ENCODE measurements at regions not wholly inside any gene's neighbourhood (a gene's known extent, or its start where the extent isn't known, plus 50 kb on each side); places are given as distances from the start of the nearest gene placed in this dataset.

GRCh38 chr18:75775121-75775520, 347.6 kb upstream of the SMIM21 start:
- no peaks in the 10 kb centered on the region for H3K27me3 Mint-ChIP-seq (ENCODE audit: insufficient read depth, low read depth, poor library complexity)
- no peak for DNase-seq (ENCODE audit: low spot score)
- Histone ChIP-seq H3K9me2 (ENCODE audit: insufficient read depth) (no peaks in the 10 kb centered on the region), H3K4me2 (no peak overlapping the region), H2AFZ (no peak overlapping the region), H3K36me3 (ENCODE audit: insufficient read depth) (no peaks in the 10 kb centered on the region), H3F3A (replicated peaks; ENCODE audit: low read depth) (no peaks in the 10 kb centered on the region), H3K79me2 (replicated peaks; ENCODE audit: insufficient read depth) (no peaks in the 10 kb centered on the region), H3K4me3 (no peak overlapping the region), H4K20me1 (replicated peaks; ENCODE audit: insufficient read depth) (no peaks in the 10 kb centered on the region), H3K4me1 (ENCODE audit: insufficient read depth) (no peaks in the 10 kb centered on the region), H3K27me3 (ENCODE audit: insufficient read depth) (no peaks in the 10 kb centered on the region), H3K27ac (ENCODE audit: low read depth) (no peak overlapping the region)
- no peak for ATAC-seq
- H3K9me3 Mint-ChIP-seq = no peaks in the 10 kb centered on the region
- H3K4me3 Mint-ChIP-seq = no peak overlapping the region
- H3K4me1 Mint-ChIP-seq = peaks cover 8% of the 10 kb centered on the region; the same call in 2 of the 3 replicates
- TF ChIP-seq, protein P1, sequence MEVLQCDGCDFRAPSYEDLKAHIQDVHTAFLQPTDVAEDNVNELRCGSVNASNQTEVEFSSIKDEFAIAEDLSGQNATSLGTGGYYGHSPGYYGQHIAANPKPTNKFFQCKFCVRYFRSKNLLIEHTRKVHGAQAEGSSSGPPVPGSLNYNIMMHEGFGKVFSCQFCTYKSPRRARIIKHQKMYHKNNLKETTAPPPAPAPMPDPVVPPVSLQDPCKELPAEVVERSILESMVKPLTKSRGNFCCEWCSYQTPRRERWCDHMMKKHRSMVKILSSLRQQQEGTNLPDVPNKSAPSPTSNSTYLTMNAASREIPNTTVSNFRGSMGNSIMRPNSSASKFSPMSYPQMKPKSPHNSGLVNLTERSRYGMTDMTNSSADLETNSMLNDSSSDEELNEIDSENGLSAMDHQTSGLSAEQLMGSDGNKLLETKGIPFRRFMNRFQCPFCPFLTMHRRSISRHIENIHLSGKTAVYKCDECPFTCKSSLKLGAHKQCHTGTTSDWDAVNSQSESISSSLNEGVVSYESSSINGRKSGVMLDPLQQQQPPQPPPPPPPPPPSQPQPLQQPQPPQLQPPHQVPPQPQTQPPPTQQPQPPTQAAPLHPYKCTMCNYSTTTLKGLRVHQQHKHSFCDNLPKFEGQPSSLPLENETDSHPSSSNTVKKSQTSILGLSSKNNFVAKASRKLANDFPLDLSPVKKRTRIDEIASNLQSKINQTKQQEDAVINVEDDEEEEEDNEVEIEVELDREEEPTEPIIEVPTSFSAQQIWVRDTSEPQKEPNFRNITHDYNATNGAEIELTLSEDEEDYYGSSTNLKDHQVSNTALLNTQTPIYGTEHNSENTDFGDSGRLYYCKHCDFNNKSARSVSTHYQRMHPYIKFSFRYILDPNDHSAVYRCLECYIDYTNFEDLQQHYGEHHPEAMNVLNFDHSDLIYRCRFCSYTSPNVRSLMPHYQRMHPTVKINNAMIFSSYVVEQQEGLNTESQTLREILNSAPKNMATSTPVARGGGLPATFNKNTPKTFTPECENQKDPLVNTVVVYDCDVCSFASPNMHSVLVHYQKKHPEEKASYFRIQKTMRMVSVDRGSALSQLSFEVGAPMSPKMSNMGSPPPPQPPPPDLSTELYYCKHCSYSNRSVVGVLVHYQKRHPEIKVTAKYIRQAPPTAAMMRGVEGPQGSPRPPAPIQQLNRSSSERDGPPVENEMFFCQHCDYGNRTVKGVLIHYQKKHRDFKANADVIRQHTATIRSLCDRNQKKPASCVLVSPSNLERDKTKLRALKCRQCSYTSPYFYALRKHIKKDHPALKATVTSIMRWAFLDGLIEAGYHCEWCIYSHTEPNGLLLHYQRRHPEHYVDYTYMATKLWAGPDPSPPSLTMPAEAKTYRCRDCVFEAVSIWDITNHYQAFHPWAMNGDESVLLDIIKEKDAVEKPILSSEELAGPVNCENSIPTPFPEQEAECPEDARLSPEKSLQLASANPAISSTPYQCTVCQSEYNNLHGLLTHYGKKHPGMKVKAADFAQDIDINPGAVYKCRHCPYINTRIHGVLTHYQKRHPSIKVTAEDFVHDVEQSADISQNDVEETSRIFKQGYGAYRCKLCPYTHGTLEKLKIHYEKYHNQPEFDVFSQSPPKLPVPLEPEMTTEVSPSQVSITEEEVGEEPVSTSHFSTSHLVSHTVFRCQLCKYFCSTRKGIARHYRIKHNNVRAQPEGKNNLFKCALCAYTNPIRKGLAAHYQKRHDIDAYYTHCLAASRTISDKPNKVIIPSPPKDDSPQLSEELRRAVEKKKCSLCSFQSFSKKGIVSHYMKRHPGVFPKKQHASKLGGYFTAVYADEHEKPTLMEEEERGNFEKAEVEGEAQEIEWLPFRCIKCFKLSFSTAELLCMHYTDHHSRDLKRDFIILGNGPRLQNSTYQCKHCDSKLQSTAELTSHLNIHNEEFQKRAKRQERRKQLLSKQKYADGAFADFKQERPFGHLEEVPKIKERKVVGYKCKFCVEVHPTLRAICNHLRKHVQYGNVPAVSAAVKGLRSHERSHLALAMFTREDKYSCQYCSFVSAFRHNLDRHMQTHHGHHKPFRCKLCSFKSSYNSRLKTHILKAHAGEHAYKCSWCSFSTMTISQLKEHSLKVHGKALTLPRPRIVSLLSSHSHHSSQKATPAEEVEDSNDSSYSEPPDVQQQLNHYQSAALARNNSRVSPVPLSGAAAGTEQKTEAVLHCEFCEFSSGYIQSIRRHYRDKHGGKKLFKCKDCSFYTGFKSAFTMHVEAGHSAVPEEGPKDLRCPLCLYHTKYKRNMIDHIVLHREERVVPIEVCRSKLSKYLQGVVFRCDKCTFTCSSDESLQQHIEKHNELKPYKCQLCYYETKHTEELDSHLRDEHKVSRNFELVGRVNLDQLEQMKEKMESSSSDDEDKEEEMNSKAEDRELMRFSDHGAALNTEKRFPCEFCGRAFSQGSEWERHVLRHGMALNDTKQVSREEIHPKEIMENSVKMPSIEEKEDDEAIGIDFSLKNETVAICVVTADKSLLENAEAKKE (CRISPR knock-in tag; IDR thresholded peaks at IDR 0.05) = no peak
- no peak for TF ChIP-seq CREB1 (CRISPR knock-in tag; IDR thresholded peaks at IDR 0.05; ENCODE audit: low read depth)
- TF ChIP-seq JUNB (IDR thresholded peaks at IDR 0.05; ENCODE audit: unreplicated experiment) = no peak
- no peak for TF ChIP-seq POLR2AphosphoS5 (IDR thresholded peaks at IDR 0.05; ENCODE audit: low read depth)
- no peak for TF ChIP-seq ZNF331 (CRISPR knock-in tag; IDR thresholded peaks at IDR 0.05; ENCODE audit: low read depth)
- TF ChIP-seq ETS1 (IDR thresholded peaks at IDR 0.05) = no peak
- TF ChIP-seq NANOG (IDR thresholded peaks at IDR 0.05; ENCODE audit: borderline replicate concordance) = no peak
- TF ChIP-seq EZH2phosphoT487 (IDR thresholded peaks at IDR 0.05; ENCODE audit: unreplicated experiment) = no peak
- no peak for TF ChIP-seq ZNF114 (CRISPR knock-in tag; IDR thresholded peaks at IDR 0.05)
- TF ChIP-seq, protein P2, sequence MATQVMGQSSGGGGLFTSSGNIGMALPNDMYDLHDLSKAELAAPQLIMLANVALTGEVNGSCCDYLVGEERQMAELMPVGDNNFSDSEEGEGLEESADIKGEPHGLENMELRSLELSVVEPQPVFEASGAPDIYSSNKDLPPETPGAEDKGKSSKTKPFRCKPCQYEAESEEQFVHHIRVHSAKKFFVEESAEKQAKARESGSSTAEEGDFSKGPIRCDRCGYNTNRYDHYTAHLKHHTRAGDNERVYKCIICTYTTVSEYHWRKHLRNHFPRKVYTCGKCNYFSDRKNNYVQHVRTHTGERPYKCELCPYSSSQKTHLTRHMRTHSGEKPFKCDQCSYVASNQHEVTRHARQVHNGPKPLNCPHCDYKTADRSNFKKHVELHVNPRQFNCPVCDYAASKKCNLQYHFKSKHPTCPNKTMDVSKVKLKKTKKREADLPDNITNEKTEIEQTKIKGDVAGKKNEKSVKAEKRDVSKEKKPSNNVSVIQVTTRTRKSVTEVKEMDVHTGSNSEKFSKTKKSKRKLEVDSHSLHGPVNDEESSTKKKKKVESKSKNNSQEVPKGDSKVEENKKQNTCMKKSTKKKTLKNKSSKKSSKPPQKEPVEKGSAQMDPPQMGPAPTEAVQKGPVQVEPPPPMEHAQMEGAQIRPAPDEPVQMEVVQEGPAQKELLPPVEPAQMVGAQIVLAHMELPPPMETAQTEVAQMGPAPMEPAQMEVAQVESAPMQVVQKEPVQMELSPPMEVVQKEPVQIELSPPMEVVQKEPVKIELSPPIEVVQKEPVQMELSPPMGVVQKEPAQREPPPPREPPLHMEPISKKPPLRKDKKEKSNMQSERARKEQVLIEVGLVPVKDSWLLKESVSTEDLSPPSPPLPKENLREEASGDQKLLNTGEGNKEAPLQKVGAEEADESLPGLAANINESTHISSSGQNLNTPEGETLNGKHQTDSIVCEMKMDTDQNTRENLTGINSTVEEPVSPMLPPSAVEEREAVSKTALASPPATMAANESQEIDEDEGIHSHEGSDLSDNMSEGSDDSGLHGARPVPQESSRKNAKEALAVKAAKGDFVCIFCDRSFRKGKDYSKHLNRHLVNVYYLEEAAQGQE (IDR thresholded peaks at IDR 0.05; ENCODE audit: unreplicated experiment) = no peak
- TF ChIP-seq EZH2 (IDR thresholded peaks at IDR 0.05; ENCODE audit: low read depth, unreplicated experiment) = no peak
- no peak for TF ChIP-seq STAT1 (IDR thresholded peaks at IDR 0.05; ENCODE audit: unreplicated experiment)
- TF ChIP-seq CTCF (conservative IDR thresholded peaks at IDR 0.05; ENCODE audit: low read depth in 2 of 2) = no peak
- H3K27ac Mint-ChIP-seq = no peak overlapping the region
- no peaks in the 10 kb centered on the region for H3K36me3 Mint-ChIP-seq (ENCODE audit: low read depth)

All from GM23338 (cell line).